ENCODE measurements at regions not wholly inside any gene's neighbourhood (a gene's known extent, or its start where the extent isn't known, plus 50 kb on each side); places are given as distances from the start of the nearest gene placed in this dataset.

GRCh38 chr16:65523283-65523944 is 401.6 kb upstream of the CDH11 start:
- POLR2A ChIA-PET: no interaction called here
- TF ChIP-seq NFRKB (IDR thresholded peaks at IDR 0.05) (no peak), BHLHE40 (IDR thresholded peaks at IDR 0.05; ENCODE audit: borderline replicate concordance) (no peak), CTBP1 (IDR thresholded peaks at IDR 0.05; ENCODE audit: borderline replicate concordance) (no peak)
- CTCF ChIA-PET: no interaction called here
- no peak for DNase-seq (ENCODE audit: extremely low spot score)

GRCh38 chr16:65522412-65522811 is 400.5 kb upstream of the CDH11 start:
- TF ChIP-seq FOXA1 (IDR thresholded peaks at IDR 0.05) (no peak), HDGF (IDR thresholded peaks at IDR 0.05; ENCODE audit: borderline replicate concordance) (no peak), ZNF384 (IDR thresholded peaks at IDR 0.05) (no peak), CTBP1 (IDR thresholded peaks at IDR 0.05; ENCODE audit: borderline replicate concordance) (no peak), ARNT (IDR thresholded peaks at IDR 0.05) (no peak), FOXK2 (IDR thresholded peaks at IDR 0.05) (no peak), L3MBTL2 (conservative IDR thresholded peaks at IDR 0.05) (no peak), NFRKB (IDR thresholded peaks at IDR 0.05) (no peak), BHLHE40 (IDR thresholded peaks at IDR 0.05; ENCODE audit: borderline replicate concordance) (no peak), PKNOX1 (IDR thresholded peaks at IDR 0.05) (no peak), ELF4 (IDR thresholded peaks at IDR 0.05) (no peak), SP1 (IDR thresholded peaks at IDR 0.05) (no peak)
- CTCF ChIA-PET: no interaction called here
- DNase-seq (ENCODE audit: extremely low spot score): no peak
- POLR2A ChIA-PET: no interaction called here

- no peak for DNase-seq (ENCODE audit: extremely low spot score)
- ChIA-PET POLR2A (no interaction called here), CTCF (no interaction called here)
Observed at GRCh38 chr16:65521633-65522328, 399.9 kb upstream of the CDH11 start.

GRCh38 chr16:65519402-65519801 is 397.5 kb upstream of the CDH11 start:
- CTCF ChIA-PET: no interaction called here
- POLR2A ChIA-PET: no interaction called here
- TF ChIP-seq L3MBTL2 (conservative IDR thresholded peaks at IDR 0.05) (no peak), LEF1 (IDR thresholded peaks at IDR 0.05; ENCODE audit: borderline replicate concordance) (no peak), CTBP1 (IDR thresholded peaks at IDR 0.05; ENCODE audit: borderline replicate concordance) (no peak), ZNF384 (IDR thresholded peaks at IDR 0.05) (no peak), BHLHE40 (IDR thresholded peaks at IDR 0.05; ENCODE audit: borderline replicate concordance) (no peak), FOXM1 (IDR thresholded peaks at IDR 0.05; ENCODE audit: borderline replicate concordance) (no peak), SP1 (IDR thresholded peaks at IDR 0.05) (no peak), PKNOX1 (IDR thresholded peaks at IDR 0.05) (no peak), FOXA1 (IDR thresholded peaks at IDR 0.05) (no peak)
- no peak for DNase-seq (ENCODE audit: extremely low spot score)

More at GRCh38 chr16:65521633-65522328, 399.9 kb upstream of the CDH11 start:
- TF ChIP-seq FOXK2 (IDR thresholded peaks at IDR 0.05) (no peak), FOXA1 (IDR thresholded peaks at IDR 0.05) (no peak), NFRKB (IDR thresholded peaks at IDR 0.05) (no peak), TARDBP (IDR thresholded peaks at IDR 0.05) (no peak), ZNF384 (IDR thresholded peaks at IDR 0.05) (no peak), SP1 (IDR thresholded peaks at IDR 0.05) (no peak)

GRCh38 chr16:65515193-65515592 is 393.3 kb upstream of the CDH11 start:
- no peak for TF ChIP-seq NFRKB (IDR thresholded peaks at IDR 0.05)
- no peak for TF ChIP-seq FOXM1 (IDR thresholded peaks at IDR 0.05; ENCODE audit: borderline replicate concordance)
- no peak for TF ChIP-seq PKNOX1 (IDR thresholded peaks at IDR 0.05)
- TF ChIP-seq ZNF384 (IDR thresholded peaks at IDR 0.05): no peak
- TF ChIP-seq L3MBTL2 (conservative IDR thresholded peaks at IDR 0.05): no peak
- no peak for TF ChIP-seq TARDBP (IDR thresholded peaks at IDR 0.05)
- TF ChIP-seq CTBP1 (IDR thresholded peaks at IDR 0.05; ENCODE audit: borderline replicate concordance): no peak
- no peak for TF ChIP-seq ARNT (IDR thresholded peaks at IDR 0.05)
- no peak for TF ChIP-seq LEF1 (IDR thresholded peaks at IDR 0.05; ENCODE audit: borderline replicate concordance)
- no peak for TF ChIP-seq BHLHE40 (IDR thresholded peaks at IDR 0.05; ENCODE audit: borderline replicate concordance)
- no peak for TF ChIP-seq SP1 (IDR thresholded peaks at IDR 0.05)
- TF ChIP-seq FOXA1 (IDR thresholded peaks at IDR 0.05): no peak
- TF ChIP-seq FOXK2 (IDR thresholded peaks at IDR 0.05): no peak
- no peak for TF ChIP-seq ELF4 (IDR thresholded peaks at IDR 0.05)
- TF ChIP-seq SUZ12 (IDR thresholded peaks at IDR 0.05): no peak
- TF ChIP-seq HDGF (IDR thresholded peaks at IDR 0.05; ENCODE audit: borderline replicate concordance): no peak
- ChIA-PET POLR2A (no interaction called here), CTCF (no interaction called here)
- DNase-seq (ENCODE audit: extremely low spot score): no peak

GRCh38 chr16:65510850-65511249 is 389.0 kb upstream of the CDH11 start:
- POLR2A ChIA-PET: no interaction called here
- DNase-seq (ENCODE audit: extremely low spot score): no peak
- CTCF ChIA-PET: no interaction called here
- TF ChIP-seq CTBP1 (IDR thresholded peaks at IDR 0.05; ENCODE audit: borderline replicate concordance) (no peak), BHLHE40 (IDR thresholded peaks at IDR 0.05; ENCODE audit: borderline replicate concordance) (no peak), FOXM1 (IDR thresholded peaks at IDR 0.05; ENCODE audit: borderline replicate concordance) (no peak), ELF4 (IDR thresholded peaks at IDR 0.05) (no peak), L3MBTL2 (conservative IDR thresholded peaks at IDR 0.05) (no peak), FOXK2 (IDR thresholded peaks at IDR 0.05) (no peak), HDGF (IDR thresholded peaks at IDR 0.05; ENCODE audit: borderline replicate concordance) (no peak), SP1 (IDR thresholded peaks at IDR 0.05) (no peak), TARDBP (IDR thresholded peaks at IDR 0.05) (no peak), LEF1 (IDR thresholded peaks at IDR 0.05; ENCODE audit: borderline replicate concordance) (no peak), ZNF384 (IDR thresholded peaks at IDR 0.05) (no peak), NFRKB (IDR thresholded peaks at IDR 0.05) (no peak), SUZ12 (IDR thresholded peaks at IDR 0.05) (no peak), PKNOX1 (IDR thresholded peaks at IDR 0.05) (no peak), FOXA1 (IDR thresholded peaks at IDR 0.05) (no peak)

All from HEK293T (cell line).